GM18526 (cell line): ENCODE measurements at regions not wholly inside any gene's neighbourhood (a gene's known extent, or its start where the extent isn't known, plus 50 kb on each side); places are given as distances from the start of the nearest gene placed in this dataset.

Experiments used
- POLR2A ChIP-seq: IDR thresholded peaks from 3 replicates; pipeline ENCODE4 v1.6.1; 2011; ENCODE audit not compliant: insufficient read length; ENCODE audit errors: extremely low read depth

- no peak for TF ChIP-seq POLR2A
Observed at GRCh38 chrX:109890300-109890699, 112.6 kb upstream of the TMEM164 start.

GRCh38 chrX:109890910-109891502, 111.9 kb upstream of the TMEM164 start:
- no peak for TF ChIP-seq POLR2A

GRCh38 chrX:109902665-109903064, 100.2 kb upstream of the TMEM164 start:
- TF ChIP-seq POLR2A: no peak

GRCh38 chrX:109911046-109911445, 91.9 kb upstream of the TMEM164 start:
- no peak for TF ChIP-seq POLR2A

- TF ChIP-seq POLR2A: no peak
Observed at GRCh38 chrX:109914114-109914849, 88.6 kb upstream of the TMEM164 start.

- no peak for TF ChIP-seq POLR2A
Observed at GRCh38 chrX:109918753-109919152, 84.2 kb upstream of the TMEM164 start.

- no peak for TF ChIP-seq POLR2A
Observed at GRCh38 chrX:109920325-109920724, 82.6 kb upstream of the TMEM164 start.

GRCh38 chrX:109920868-109921267, 82.0 kb upstream of the TMEM164 start:
- TF ChIP-seq POLR2A: no peak

GRCh38 chrX:109922190-109922589, 80.7 kb upstream of the TMEM164 start:
- no peak for TF ChIP-seq POLR2A

GRCh38 chrX:109925656-109926055, 77.3 kb upstream of the TMEM164 start:
- no peak for TF ChIP-seq POLR2A

- no peak for TF ChIP-seq POLR2A
Observed at GRCh38 chrX:109926118-109926517, 76.8 kb upstream of the TMEM164 start.

- TF ChIP-seq POLR2A: no peak
Observed at GRCh38 chrX:109926743-109927662, 75.9 kb upstream of the TMEM164 start.

- TF ChIP-seq POLR2A: no peak
Observed at GRCh38 chrX:109927663-109928273, 75.1 kb upstream of the TMEM164 start.

GRCh38 chrX:109928596-109929335, 74.1 kb upstream of the TMEM164 start:
- TF ChIP-seq POLR2A: no peak

- TF ChIP-seq POLR2A: no peak
Observed at GRCh38 chrX:109931677-109932076, 71.2 kb upstream of the TMEM164 start.

- no peak for TF ChIP-seq POLR2A
Observed at GRCh38 chrX:109934434-109934833, 68.5 kb upstream of the TMEM164 start.
